GM12865 (cell line): ENCODE measurements at regions not wholly inside any gene's neighbourhood (a gene's known extent, or its start where the extent isn't known, plus 50 kb on each side); places are given as distances from the start of the nearest gene placed in this dataset.

ENCODE experiments used
- DNase-seq: peaks from one replicate; pipeline ENCODE4 v3.0.0; 2010; ENCODE audit warnings: low read depth
- H3K4me3 ChIP-seq: 2 replicates; pipeline ENCODE4 v1.5.1; 2011; ENCODE audit warnings: mild to moderate bottlenecking, low read depth, low read length, control low read depth
- CTCF ChIP-seq: IDR thresholded peaks from 2 replicates; pipeline ENCODE4 v1.5.1; 2011; ENCODE audit warnings: low read length, control low read depth, low read depth, inconsistent platforms; ENCODE audit not compliant: insufficient read depth; ENCODE audit errors: missing control alignments

- no peak for DNase-seq
- no peak overlapping the region for H3K4me3 ChIP-seq
- no peak for TF ChIP-seq CTCF
These were observed 244.8 kb downstream of the DUSP10 start for GRCh38 chr1:221497046-221497445.

GRCh38 chr1:221503268-221503667, 238.6 kb downstream of the DUSP10 start:
- no peak for DNase-seq
- no peak for TF ChIP-seq CTCF
- no peak overlapping the region for H3K4me3 ChIP-seq

- DNase-seq: peak; percentile 14
- TF ChIP-seq CTCF: no peak
- no peak overlapping the region for H3K4me3 ChIP-seq
These were observed 232.1 kb downstream of the DUSP10 start for GRCh38 chr1:221509575-221510355.

GRCh38 chr1:221510793-221511503, 230.9 kb downstream of the DUSP10 start:
- no peak for DNase-seq
- TF ChIP-seq CTCF: no peak

GRCh38 chr1:221511797-221512196, 230.1 kb downstream of the DUSP10 start:
- DNase-seq: no peak
- no peak for TF ChIP-seq CTCF
- H3K4me3 ChIP-seq: no peak overlapping the region

More at GRCh38 chr1:221510793-221511503, 230.9 kb downstream of the DUSP10 start:
- no peak overlapping the region for H3K4me3 ChIP-seq

GRCh38 chr1:221514806-221515205, 227.1 kb downstream of the DUSP10 start:
- TF ChIP-seq CTCF: no peak
- no peak overlapping the region for H3K4me3 ChIP-seq
- DNase-seq: no peak
